ENCODE measurements at regions not wholly inside any gene's neighbourhood (a gene's known extent, or its start where the extent isn't known, plus 50 kb on each side); places are given as distances from the start of the nearest gene placed in this dataset.

DNA sequence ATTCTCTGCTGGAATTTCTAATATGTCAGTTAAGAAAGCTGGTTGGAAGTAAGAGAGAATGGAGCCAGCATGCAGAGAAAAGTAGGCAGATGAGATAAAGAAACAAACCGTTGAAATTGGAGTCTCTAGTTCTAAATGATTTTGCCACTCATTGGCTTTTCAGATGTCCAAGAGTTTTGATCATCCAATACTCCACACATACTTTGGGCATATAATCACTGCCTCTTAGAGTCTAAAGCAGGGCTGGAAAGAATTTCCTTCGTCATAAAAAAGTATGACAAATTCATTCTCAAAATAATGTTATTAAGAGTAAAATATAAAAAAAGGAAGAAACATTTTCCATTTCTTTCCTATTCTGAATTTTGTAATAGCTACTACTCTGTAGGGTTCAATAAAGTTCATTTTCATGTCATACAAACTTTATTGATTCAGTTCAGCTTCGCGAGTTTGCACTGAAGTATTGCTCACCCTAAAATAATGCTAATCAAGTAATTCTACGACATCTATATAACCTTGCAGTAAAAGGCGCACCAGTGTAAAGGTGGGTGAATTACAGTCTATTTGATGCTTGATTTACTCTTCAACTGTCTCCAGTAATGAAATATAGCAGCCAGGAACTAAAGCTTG lies 1556.6 kb downstream of the NCAM2 start:
- H3K9me3 Mint-ChIP-seq: no peaks in the 10 kb centered on the region
- H3K27me3 Mint-ChIP-seq: no peaks in the 10 kb centered on the region
- DNase-seq (ENCODE audit: extremely low spot score, unreplicated experiment): no peak
- H3K4me3 Mint-ChIP-seq: no peak overlapping the region
- no peaks in the 10 kb centered on the region for H3K4me1 Mint-ChIP-seq (ENCODE audit: unreplicated experiment)
- TF ChIP-seq, protein P1, sequence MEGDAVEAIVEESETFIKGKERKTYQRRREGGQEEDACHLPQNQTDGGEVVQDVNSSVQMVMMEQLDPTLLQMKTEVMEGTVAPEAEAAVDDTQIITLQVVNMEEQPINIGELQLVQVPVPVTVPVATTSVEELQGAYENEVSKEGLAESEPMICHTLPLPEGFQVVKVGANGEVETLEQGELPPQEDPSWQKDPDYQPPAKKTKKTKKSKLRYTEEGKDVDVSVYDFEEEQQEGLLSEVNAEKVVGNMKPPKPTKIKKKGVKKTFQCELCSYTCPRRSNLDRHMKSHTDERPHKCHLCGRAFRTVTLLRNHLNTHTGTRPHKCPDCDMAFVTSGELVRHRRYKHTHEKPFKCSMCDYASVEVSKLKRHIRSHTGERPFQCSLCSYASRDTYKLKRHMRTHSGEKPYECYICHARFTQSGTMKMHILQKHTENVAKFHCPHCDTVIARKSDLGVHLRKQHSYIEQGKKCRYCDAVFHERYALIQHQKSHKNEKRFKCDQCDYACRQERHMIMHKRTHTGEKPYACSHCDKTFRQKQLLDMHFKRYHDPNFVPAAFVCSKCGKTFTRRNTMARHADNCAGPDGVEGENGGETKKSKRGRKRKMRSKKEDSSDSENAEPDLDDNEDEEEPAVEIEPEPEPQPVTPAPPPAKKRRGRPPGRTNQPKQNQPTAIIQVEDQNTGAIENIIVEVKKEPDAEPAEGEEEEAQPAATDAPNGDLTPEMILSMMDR (conservative IDR thresholded peaks at IDR 0.05): no peak
- no peaks in the 10 kb centered on the region for H3K36me3 Mint-ChIP-seq
- H3K27ac Mint-ChIP-seq: no peak overlapping the region

DNA sequence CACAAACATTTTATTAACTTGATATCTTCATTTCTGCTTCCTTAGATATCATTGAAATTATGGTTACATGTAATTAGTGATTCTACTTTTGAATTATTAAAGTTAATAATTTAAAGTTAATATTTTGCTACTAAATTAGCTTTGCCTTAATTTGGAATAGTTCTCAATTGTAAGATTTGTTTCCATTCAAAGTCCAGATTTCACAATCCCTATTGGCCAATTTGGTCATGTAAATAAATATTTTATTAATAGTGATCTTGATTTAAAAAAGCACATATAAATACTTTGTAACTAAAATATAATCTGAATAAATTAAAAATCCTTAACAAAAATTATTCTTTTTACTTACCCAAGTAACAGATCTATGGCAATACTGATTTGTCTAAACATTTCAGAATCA lies 1558.6 kb downstream of the NCAM2 start:
- Mint-ChIP-seq H3K36me3 (no peaks in the 10 kb centered on the region), H3K4me3 (no peak overlapping the region), H3K27me3 (no peaks in the 10 kb centered on the region), H3K4me1 (ENCODE audit: unreplicated experiment) (no peaks in the 10 kb centered on the region), H3K9me3 (no peaks in the 10 kb centered on the region), H3K27ac (no peak overlapping the region)
- no peak for DNase-seq (ENCODE audit: extremely low spot score, unreplicated experiment)
- TF ChIP-seq, protein P1 (conservative IDR thresholded peaks at IDR 0.05): no peak

DNA sequence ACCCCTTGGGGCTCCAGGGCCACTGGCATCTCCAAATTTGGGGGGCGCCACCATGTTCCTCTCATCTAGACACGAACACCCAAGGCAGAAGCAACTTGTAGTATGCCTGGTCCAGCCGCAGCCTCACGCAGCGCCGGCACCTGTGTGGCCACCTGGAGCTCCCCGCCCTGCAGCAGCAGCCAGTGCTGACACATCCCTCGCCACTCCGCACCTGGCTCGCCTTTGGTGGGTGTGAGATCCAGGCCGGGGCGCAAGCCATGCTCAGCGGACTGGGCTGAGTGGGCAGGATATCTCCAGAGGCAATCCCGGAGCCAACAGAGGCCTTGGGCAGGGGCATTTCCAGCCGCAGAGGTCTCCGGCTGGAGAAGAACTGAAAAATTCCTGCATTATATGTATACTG lies 1563.7 kb downstream of the NCAM2 start:
- TF ChIP-seq, protein P1 (conservative IDR thresholded peaks at IDR 0.05): no peak
- DNase-seq (ENCODE audit: extremely low spot score, unreplicated experiment): no peak
- Mint-ChIP-seq H3K27ac (no peak overlapping the region), H3K36me3 (no peaks in the 10 kb centered on the region), H3K9me3 (no peaks in the 10 kb centered on the region), H3K4me1 (ENCODE audit: unreplicated experiment) (no peaks in the 10 kb centered on the region), H3K4me3 (no peak overlapping the region), H3K27me3 (no peaks in the 10 kb centered on the region)

DNA sequence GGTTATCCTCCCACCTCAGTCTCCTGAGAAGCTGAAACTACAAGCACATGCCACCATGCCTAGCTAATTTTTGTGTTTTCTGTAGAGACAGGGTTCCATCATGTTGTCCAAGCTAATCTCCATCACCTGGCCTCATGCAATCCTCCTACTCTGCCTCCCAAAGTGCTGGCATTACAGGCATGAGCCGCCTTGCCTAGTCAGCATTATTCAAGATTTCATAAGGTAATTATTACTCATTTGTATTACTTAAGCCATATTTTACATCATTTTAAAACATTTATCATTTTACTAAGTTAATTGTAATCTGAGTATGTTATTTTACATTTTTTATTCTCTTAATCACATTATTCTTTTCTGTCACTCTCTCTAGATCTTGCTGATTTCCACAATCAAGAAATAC lies 1575.6 kb downstream of the NCAM2 start:
- no peak overlapping the region for H3K27ac Mint-ChIP-seq

DNA sequence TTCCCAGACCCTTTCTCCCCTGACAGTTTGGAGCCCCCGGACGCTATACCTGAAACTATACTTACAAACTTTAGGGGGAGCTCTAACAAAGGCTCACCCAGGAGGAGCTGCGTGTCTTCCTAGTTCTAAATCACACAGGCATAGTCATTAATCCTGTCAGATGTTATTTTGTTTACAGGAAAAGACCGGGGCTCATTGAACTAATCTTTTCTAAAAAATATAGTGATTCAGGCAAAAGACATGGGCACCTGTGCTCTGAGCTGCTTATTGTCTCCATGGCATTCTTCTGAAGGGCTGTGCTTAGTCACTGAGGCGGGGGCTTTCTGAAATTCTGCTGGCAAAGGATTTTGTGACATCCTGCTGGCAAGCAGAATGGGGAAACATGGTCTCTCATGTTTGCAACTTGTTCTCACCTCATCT lies 1577.0 kb downstream of the NCAM2 start:
- no peaks in the 10 kb centered on the region for H3K36me3 Mint-ChIP-seq
- no peaks in the 10 kb centered on the region for H3K9me3 Mint-ChIP-seq
- H3K4me1 Mint-ChIP-seq (ENCODE audit: unreplicated experiment): peaks cover 3% of the 10 kb centered on the region
- H3K27ac Mint-ChIP-seq: peak overlapping the region; percentile 68
- TF ChIP-seq, protein P1 (conservative IDR thresholded peaks at IDR 0.05): peak; percentile 78
- H3K4me3 Mint-ChIP-seq: peak overlapping the region; percentile 66
- H3K27me3 Mint-ChIP-seq: no peaks in the 10 kb centered on the region
- no peak for DNase-seq (ENCODE audit: extremely low spot score, unreplicated experiment)

More for the DNA sequence above, 1575.6 kb downstream of the NCAM2 start:
- no peaks in the 10 kb centered on the region for H3K9me3 Mint-ChIP-seq
- no peak for DNase-seq (ENCODE audit: extremely low spot score, unreplicated experiment)
- H3K36me3 Mint-ChIP-seq: no peaks in the 10 kb centered on the region
- H3K27me3 Mint-ChIP-seq: no peaks in the 10 kb centered on the region
- TF ChIP-seq, protein P1 (conservative IDR thresholded peaks at IDR 0.05): no peak
- H3K4me3 Mint-ChIP-seq: no peak overlapping the region
- peaks cover 4% of the 10 kb centered on the region for H3K4me1 Mint-ChIP-seq (ENCODE audit: unreplicated experiment)

DNA sequence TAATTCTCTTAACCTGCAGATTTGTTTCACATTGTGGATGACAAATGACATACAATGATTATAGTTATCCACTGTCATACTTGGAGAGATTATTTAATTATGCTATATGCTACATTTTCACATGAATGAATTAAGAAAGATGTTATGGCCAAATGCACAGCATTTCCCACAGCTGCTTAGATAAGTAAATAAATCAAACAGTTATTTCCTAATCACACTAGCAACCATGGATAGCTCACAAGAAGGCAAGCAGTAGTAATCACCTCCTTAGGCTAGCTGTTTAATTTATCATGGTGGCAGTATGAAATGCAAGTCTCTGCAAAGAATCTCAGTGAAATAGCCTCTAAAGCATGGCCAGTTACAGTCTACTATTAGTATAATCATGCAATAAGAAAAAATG lies 1581.5 kb downstream of the NCAM2 start:
- no peaks in the 10 kb centered on the region for H3K27me3 Mint-ChIP-seq
- TF ChIP-seq, protein P1 (conservative IDR thresholded peaks at IDR 0.05): no peak

More for the DNA sequence above, 1581.5 kb downstream of the NCAM2 start:
- Mint-ChIP-seq H3K36me3 (no peaks in the 10 kb centered on the region), H3K27ac (no peak overlapping the region), H3K4me1 (ENCODE audit: unreplicated experiment) (no peaks in the 10 kb centered on the region), H3K9me3 (no peaks in the 10 kb centered on the region), H3K4me3 (no peak overlapping the region)
- no peak for DNase-seq (ENCODE audit: extremely low spot score, unreplicated experiment)

Measured in type B pancreatic cell (in vitro differentiated cells).